ENCODE measurements at regions not wholly inside any gene's neighbourhood (a gene's known extent, or its start where the extent isn't known, plus 50 kb on each side); places are given as distances from the start of the nearest gene placed in this dataset.
A peak's percentile ranks its signal among the peaks of the same experiment; 100 is the strongest.

DNA sequence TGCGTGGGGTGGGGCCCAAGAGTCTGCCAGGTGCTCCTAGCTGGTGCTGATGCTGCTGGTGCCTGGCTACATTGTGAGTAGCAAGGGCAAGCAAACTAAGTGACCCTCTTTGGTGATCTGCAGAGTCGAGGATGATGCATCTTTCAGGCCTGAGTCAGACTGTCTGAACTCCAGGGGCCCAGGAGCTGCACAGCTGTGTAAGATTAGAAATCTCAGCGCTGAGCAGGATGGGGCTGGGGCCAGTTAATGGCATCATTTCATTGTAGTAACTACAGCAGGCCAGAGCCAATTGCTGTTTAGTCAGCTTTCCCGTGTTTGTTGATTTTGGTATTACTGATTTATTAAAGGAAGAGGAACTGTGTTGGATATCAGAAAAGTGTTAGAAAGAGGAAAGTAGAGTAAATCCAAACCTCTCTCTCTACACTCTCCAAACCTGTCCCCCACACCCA lies 365.2 kb downstream of the PAX1 start:
- no peak for ATAC-seq (ENCODE audit: insufficient read depth, low FRiP score)

DNA sequence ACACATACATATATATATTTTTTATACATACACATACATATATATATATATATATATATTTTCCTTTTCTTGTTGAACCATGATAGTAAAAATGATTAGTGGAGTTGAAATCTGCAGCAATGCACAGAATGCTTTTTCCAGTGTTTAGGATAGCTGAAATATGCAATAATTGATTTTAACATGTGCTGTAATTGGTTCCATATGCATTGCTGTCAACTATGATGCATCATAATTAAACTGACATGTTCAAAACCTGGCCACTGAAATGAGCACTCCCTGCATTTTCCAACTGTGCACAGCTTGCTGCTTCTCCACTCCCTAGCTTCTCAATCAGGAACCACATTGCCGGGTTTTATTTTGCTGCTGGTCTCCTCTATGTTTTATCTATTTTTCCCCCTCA lies 358.3 kb downstream of the PAX1 start:
- H3K27ac ChIP-seq (ENCODE audit: low read depth in 1 of 2, low read length in 1 of 2), result no peak overlapping the region
- no peak for ATAC-seq (ENCODE audit: insufficient read depth, low FRiP score)
- WGBS, 2 donors, result 92 to 93% methylated on average over 1 of the region's 1 CpG
- H3K9ac ChIP-seq (ENCODE audit: insufficient read depth in 1 of 2, low read length in 2 of 2), result no peak overlapping the region
- peaks cover 0 to 4% (median 0%) of the 10 kb centered on the region in 4 donors for H3K9me3 ChIP-seq (ENCODE audit: control insufficient read depth in 4 of 4, insufficient read depth in 3 of 4, low read length in 3 of 4)
- TF ChIP-seq, protein P1, sequence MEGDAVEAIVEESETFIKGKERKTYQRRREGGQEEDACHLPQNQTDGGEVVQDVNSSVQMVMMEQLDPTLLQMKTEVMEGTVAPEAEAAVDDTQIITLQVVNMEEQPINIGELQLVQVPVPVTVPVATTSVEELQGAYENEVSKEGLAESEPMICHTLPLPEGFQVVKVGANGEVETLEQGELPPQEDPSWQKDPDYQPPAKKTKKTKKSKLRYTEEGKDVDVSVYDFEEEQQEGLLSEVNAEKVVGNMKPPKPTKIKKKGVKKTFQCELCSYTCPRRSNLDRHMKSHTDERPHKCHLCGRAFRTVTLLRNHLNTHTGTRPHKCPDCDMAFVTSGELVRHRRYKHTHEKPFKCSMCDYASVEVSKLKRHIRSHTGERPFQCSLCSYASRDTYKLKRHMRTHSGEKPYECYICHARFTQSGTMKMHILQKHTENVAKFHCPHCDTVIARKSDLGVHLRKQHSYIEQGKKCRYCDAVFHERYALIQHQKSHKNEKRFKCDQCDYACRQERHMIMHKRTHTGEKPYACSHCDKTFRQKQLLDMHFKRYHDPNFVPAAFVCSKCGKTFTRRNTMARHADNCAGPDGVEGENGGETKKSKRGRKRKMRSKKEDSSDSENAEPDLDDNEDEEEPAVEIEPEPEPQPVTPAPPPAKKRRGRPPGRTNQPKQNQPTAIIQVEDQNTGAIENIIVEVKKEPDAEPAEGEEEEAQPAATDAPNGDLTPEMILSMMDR (IDR thresholded peaks at IDR 0.05; ENCODE audit: control extremely low read depth, extremely low read depth), result no peak
- no peak for DNase-seq
- H3K4me3 ChIP-seq, result no peak overlapping the region
- H3K36me3 ChIP-seq (ENCODE audit: control insufficient read depth in 4 of 4, insufficient read depth in 4 of 4, low read length in 4 of 4), result no peaks in the 10 kb centered on the region
- H3K4me1 ChIP-seq (ENCODE audit: control insufficient read depth in 5 of 5, insufficient read depth in 5 of 5, low read length in 5 of 5), result no peaks in the 10 kb centered on the region
- H3K27me3 ChIP-seq (ENCODE audit: control insufficient read depth in 3 of 3, insufficient read depth in 3 of 3, low read length in 2 of 3), result no peaks in the 10 kb centered on the region

More for the DNA sequence above, 365.2 kb downstream of the PAX1 start:
- H3K9me3 ChIP-seq (ENCODE audit: control insufficient read depth in 4 of 4, insufficient read depth in 3 of 4, low read length in 3 of 4), result peaks cover 0 to 2% (median 0%) of the 10 kb centered on the region in 4 donors
- H3K27me3 ChIP-seq (ENCODE audit: control insufficient read depth in 3 of 3, insufficient read depth in 3 of 3, low read length in 2 of 3), result no peaks in the 10 kb centered on the region
- H3K4me3 ChIP-seq, result no peak overlapping the region
- H3K4me1 ChIP-seq (ENCODE audit: control insufficient read depth in 5 of 5, insufficient read depth in 5 of 5, low read length in 5 of 5), result no peaks in the 10 kb centered on the region
- no peak overlapping the region for H3K27ac ChIP-seq (ENCODE audit: low read depth in 1 of 2, low read length in 1 of 2)
- peak in 1 of 3 donors; percentile 0 for DNase-seq
- H3K9ac ChIP-seq (ENCODE audit: insufficient read depth in 1 of 2, low read length in 2 of 2), result no peak overlapping the region
- TF ChIP-seq, protein P1 (IDR thresholded peaks at IDR 0.05; ENCODE audit: control extremely low read depth, extremely low read depth), result no peak
- WGBS, 2 donors, result 60 to 62% methylated on average over 4 of the region's 4 CpGs
- H3K36me3 ChIP-seq (ENCODE audit: control insufficient read depth in 4 of 4, insufficient read depth in 4 of 4, low read length in 4 of 4), result no peaks in the 10 kb centered on the region

DNA sequence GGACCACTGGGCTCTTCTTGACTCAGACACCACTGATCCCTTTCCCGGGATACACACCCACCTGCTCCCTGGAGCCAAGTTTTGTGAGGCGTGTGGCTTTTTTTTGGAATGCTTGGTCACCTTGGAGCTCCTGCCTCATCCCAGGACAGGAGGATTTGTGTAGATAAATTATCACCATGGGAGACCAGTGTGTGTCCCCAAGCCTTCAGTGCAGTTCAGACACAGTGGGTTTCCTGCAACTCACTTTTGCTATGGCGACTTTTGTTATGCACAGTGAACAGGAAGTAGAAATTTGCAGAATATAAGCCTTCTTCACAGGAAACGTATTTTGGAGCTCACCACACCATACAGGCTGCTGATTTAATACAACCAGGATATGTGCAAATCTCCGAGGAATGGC lies 357.4 kb downstream of the PAX1 start:
- ATAC-seq (ENCODE audit: insufficient read depth, low FRiP score) (no peak), DNase-seq (no peak)
- peaks cover 0 to 4% (median 0%) of the 10 kb centered on the region in 4 donors for H3K9me3 ChIP-seq (ENCODE audit: control insufficient read depth in 4 of 4, insufficient read depth in 3 of 4, low read length in 3 of 4)
- no peaks in the 10 kb centered on the region for H3K27me3 ChIP-seq (ENCODE audit: control insufficient read depth in 3 of 3, insufficient read depth in 3 of 3, low read length in 2 of 3)
- H3K27ac ChIP-seq (ENCODE audit: low read depth in 1 of 2, low read length in 1 of 2), result no peak overlapping the region
- WGBS, 2 donors, result 58 to 64% methylated on average over 5 of the region's 5 CpGs
- H3K4me1 ChIP-seq (ENCODE audit: control insufficient read depth in 5 of 5, insufficient read depth in 5 of 5, low read length in 5 of 5), result no peaks in the 10 kb centered on the region
- no peak overlapping the region for H3K4me3 ChIP-seq
- no peaks in the 10 kb centered on the region for H3K36me3 ChIP-seq (ENCODE audit: control insufficient read depth in 4 of 4, insufficient read depth in 4 of 4, low read length in 4 of 4)
- TF ChIP-seq, protein P1 (IDR thresholded peaks at IDR 0.05; ENCODE audit: control extremely low read depth, extremely low read depth), result no peak
- no peak overlapping the region for H3K9ac ChIP-seq (ENCODE audit: insufficient read depth in 1 of 2, low read length in 2 of 2)

DNA sequence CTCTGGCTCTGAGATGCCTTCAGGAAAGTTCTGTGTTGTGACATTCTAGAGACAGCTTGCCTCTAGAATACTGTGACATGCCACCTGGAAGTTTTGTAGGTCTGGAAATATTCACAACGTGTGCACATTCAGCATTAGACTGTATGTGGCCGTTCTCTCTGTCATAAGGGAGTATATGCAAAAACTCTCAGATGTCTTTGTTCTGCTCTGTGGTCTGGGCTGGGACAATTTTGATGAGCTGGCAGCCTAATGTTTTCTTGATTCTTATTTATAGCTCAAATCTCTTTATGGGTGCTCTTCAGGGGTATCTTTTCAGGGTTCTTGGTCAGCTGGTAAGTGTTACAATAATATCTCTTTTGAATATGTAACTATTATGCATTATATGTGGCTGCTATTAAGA lies 355.1 kb downstream of the PAX1 start:
- no peaks in the 10 kb centered on the region for H3K4me1 ChIP-seq (ENCODE audit: control insufficient read depth in 5 of 5, insufficient read depth in 5 of 5, low read length in 5 of 5)
- H3K27ac ChIP-seq (ENCODE audit: low read depth in 1 of 2, low read length in 1 of 2), result no peak overlapping the region
- H3K9ac ChIP-seq (ENCODE audit: insufficient read depth in 1 of 2, low read length in 2 of 2), result no peak overlapping the region
- no peaks in the 10 kb centered on the region for H3K36me3 ChIP-seq (ENCODE audit: control insufficient read depth in 4 of 4, insufficient read depth in 4 of 4, low read length in 4 of 4)
- no peaks in the 10 kb centered on the region for H3K27me3 ChIP-seq (ENCODE audit: control insufficient read depth in 3 of 3, insufficient read depth in 3 of 3, low read length in 2 of 3)
- TF ChIP-seq, protein P1 (IDR thresholded peaks at IDR 0.05; ENCODE audit: control extremely low read depth, extremely low read depth), result no peak
- no peak for ATAC-seq (ENCODE audit: insufficient read depth, low FRiP score)
- no peak overlapping the region for H3K4me3 ChIP-seq
- no peak for DNase-seq
- peaks cover 0 to 2% (median 0%) of the 10 kb centered on the region in 4 donors for H3K9me3 ChIP-seq (ENCODE audit: control insufficient read depth in 4 of 4, insufficient read depth in 3 of 4, low read length in 3 of 4)
- WGBS, 2 donors, result 76 to 88% methylated on average over 2 of the region's 2 CpGs
